HCT116 (cell line): ENCODE measurements at regions not wholly inside any gene's neighbourhood (a gene's known extent, or its start where the extent isn't known, plus 50 kb on each side); places are given as distances from the start of the nearest gene placed in this dataset.

Experiments
- ATAC-seq: fragments of 200-7000 bp; cut with Tn5 transposase; 2 replicates; pipeline ENCODE4 v1.9.1; 2020; ENCODE audit warnings: mild to moderate bottlenecking, moderate library complexity
- BruUV-seq: library from RNA; stranded (reverse); fragments of 400-500 nt; replicated peaks from 2 replicates; lab custom pipeline; 2021; lab: Mats Ljungman, UMichigan
- CTCF ChIA-PET: fragments of 300-600 bp; sonication (Branson Sonifier 250); formaldehyde crosslinking; loops from one replicate; lab custom pipeline; 2021; ENCODE audit warnings: antibody characterized with exemption; lab: Charles Lee
- POLR2A ChIA-PET: fragments of 300-600, 350-600 bp; sonication (Branson Sonifier 250); formaldehyde crosslinking; loops from one replicate; lab custom pipeline; 2021; ENCODE audit warnings: antibody characterized with exemption; lab: Charles Lee
- RAD21 ChIA-PET, 2 experiments: fragments of 300-600 bp; sonication (Branson Sonifier 250); formaldehyde crosslinking; loops; one replicate each; lab custom pipeline; 2023; ENCODE audit warnings: low total read pairs in 2 of 2; ENCODE audit not compliant: uncharacterized antibody in 2 of 2, unreplicated experiment in 2 of 2, low non-redundant PET in 1 of 2; lab: Charles Lee
- DNase-seq: peaks from one replicate; pipeline ENCODE4 v3.0.0-alpha.2; 2010; ENCODE audit warnings: low read depth, low spot score
- H2AFZ ChIP-seq: fragments of 200-600 bp; shearing (Covaris generic), sonication (generic); 2 replicates; pipeline ENCODE4 v1.6.1; 2017; ENCODE audit warnings: low read depth, mixed run types, mixed read lengths, antibody characterized with exemption, low read length; ENCODE audit not compliant: poor library complexity, severe bottlenecking
- H3K27ac ChIP-seq: 2 replicates; pipeline ENCODE4 v1.5.1; 2012; ENCODE audit warnings: low read depth, low read length
- H3K27me3 ChIP-seq: fragments of 200-600 bp; sonication (generic); 2 replicates; pipeline ENCODE4 v1.6.1; 2016; ENCODE audit warnings: mixed run types, low read length, mixed read lengths; ENCODE audit not compliant: insufficient read depth
- H3K36me3 ChIP-seq, 2 experiments: fragments of 200-500 bp in 1 of 2; fragments of 200-600 bp in 1 of 2; sonication (Bioruptor generic) in 1 of 2; sonication (generic) in 1 of 2; 2 replicates each; pipeline versions ENCODE4 v1.5.1 to v1.6.1; 2014 to 2016; ENCODE audit warnings: low read length in 2 of 2, inconsistent platforms in 1 of 2, mixed read lengths in 1 of 2, mixed run types in 1 of 2; ENCODE audit not compliant: insufficient read depth in 2 of 2, control insufficient read depth in 1 of 2
- H3K4me1 ChIP-seq, 2 experiments: fragments of 200-600 bp in 1 of 2; sonication (generic) in 1 of 2; 2 replicates each; pipeline versions ENCODE4 v1.5.1 to v1.6.1; 2012 to 2017; ENCODE audit warnings: low read length in 2 of 2, inconsistent platforms in 1 of 2, mild to moderate bottlenecking in 1 of 2, mixed read lengths in 1 of 2, mixed run types in 1 of 2, moderate library complexity in 1 of 2; ENCODE audit not compliant: insufficient read depth in 2 of 2, control insufficient read depth in 1 of 2
- H3K4me2 ChIP-seq: fragments of 200-600 bp; sonication (generic); 2 replicates; pipeline ENCODE4 v1.6.1; 2017; ENCODE audit warnings: mixed run types, low read length, mixed read lengths
- H3K4me3 ChIP-seq, 2 experiments: fragments of 200-600 bp in 1 of 2; sonication (generic) in 1 of 2; replicated peaks in 1 of 2; 2 replicates each; pipeline ENCODE4 v1.5.1; 2011 to 2016; ENCODE audit warnings: low read length in 2 of 2, control low read depth in 1 of 2, low read depth in 1 of 2, mild to moderate bottlenecking in 1 of 2, mixed read lengths in 1 of 2, mixed run types in 1 of 2
- H3K79me2 ChIP-seq: fragments of 200-600 bp; sonication (generic); 2 replicates; pipeline ENCODE4 v1.6.1; 2017; ENCODE audit warnings: mild to moderate bottlenecking, mixed run types, low read length, moderate library complexity, mixed read lengths; ENCODE audit not compliant: insufficient read depth
- H3K9ac ChIP-seq: fragments of 200-600 bp; sonication (generic); 2 replicates; pipeline ENCODE4 v1.6.1; 2016; ENCODE audit warnings: low read length, mixed read lengths
- H3K9me2 ChIP-seq: fragments of 200-600 bp; sonication (generic), shearing (Covaris generic); 2 replicates; pipeline ENCODE4 v1.6.1; 2017; ENCODE audit warnings: mixed run types, mild to moderate bottlenecking, moderate library complexity; ENCODE audit not compliant: insufficient read depth
- H3K9me3 ChIP-seq, 2 experiments: fragments of 200-500 bp in 1 of 2; fragments of 200-600 bp in 1 of 2; sonication (Bioruptor generic) in 1 of 2; sonication (generic) in 1 of 2; 2 replicates each; pipeline ENCODE4 v1.6.1; 2014 to 2017; ENCODE audit warnings: low read length in 2 of 2, mixed read lengths in 2 of 2, inconsistent platforms in 1 of 2, low read depth in 1 of 2, mild to moderate bottlenecking in 1 of 2, mixed run types in 1 of 2, moderate library complexity in 1 of 2; ENCODE audit not compliant: control insufficient read depth in 1 of 2, insufficient read depth in 1 of 2
- H4K20me1 ChIP-seq: fragments of 200-600 bp; sonication (generic), shearing (Covaris generic); 2 replicates; pipeline ENCODE4 v1.6.1; 2017; ENCODE audit warnings: mixed run types, mild to moderate bottlenecking, moderate library complexity; ENCODE audit not compliant: insufficient read depth
- ELF1 ChIP-seq: IDR thresholded peaks from 2 replicates; pipeline ENCODE4 v1.6.1; 2012; ENCODE audit warnings: low read depth, borderline replicate concordance
- EZH2 ChIP-seq: fragments of 200-600 bp; sonication (generic); IDR thresholded peaks from 2 replicates; pipeline ENCODE4 v1.6.1; 2017; ENCODE audit warnings: antibody characterized with exemption, mixed run types
- EZH2phosphoT487 ChIP-seq: fragments of 200-600 bp; IDR thresholded peaks from 2 replicates; pipeline ENCODE4 v1.6.1; 2018; ENCODE audit warnings: antibody characterized with exemption, borderline replicate concordance
- POLR2AphosphoS5 ChIP-seq: IDR thresholded peaks from 2 replicates; pipeline ENCODE4 v1.6.1; 2011; ENCODE audit warnings: mild to moderate bottlenecking, low read depth, low read length, moderate library complexity
- RAD21 ChIP-seq: IDR thresholded peaks from 2 replicates; pipeline ENCODE4 v1.6.1; 2012; ENCODE audit warnings: low read depth, mild to moderate bottlenecking
- SIN3A ChIP-seq: IDR thresholded peaks from 2 replicates; pipeline ENCODE4 v1.6.1; 2012; ENCODE audit warnings: low read depth
- TCF7L2 ChIP-seq: IDR thresholded peaks from 2 replicates; pipeline ENCODE4 v1.7.0; 2011; ENCODE audit warnings: borderline replicate concordance, inconsistent platforms; ENCODE audit not compliant: insufficient read depth, insufficient read length; ENCODE audit errors: extremely low read depth
- YY1 ChIP-seq: IDR thresholded peaks from 2 replicates; pipeline ENCODE4 v1.6.1; 2011; ENCODE audit warnings: low read length, low read depth, moderate library complexity, mild to moderate bottlenecking; ENCODE audit not compliant: insufficient replicate concordance; ENCODE audit errors: extremely low read depth
- intact Hi-C: fragments of 100-400 bp; cut with micrococcal nuclease; formaldehyde crosslinking; loops from 2 replicates; pipeline ENCODE4 v1.10.0; 2022
- TF ChIP-seq, protein P1 (sequence below): IDR thresholded peaks from 2 replicates; pipeline ENCODE4 v1.6.1; 2012; ENCODE audit warnings: low read depth

DNA sequence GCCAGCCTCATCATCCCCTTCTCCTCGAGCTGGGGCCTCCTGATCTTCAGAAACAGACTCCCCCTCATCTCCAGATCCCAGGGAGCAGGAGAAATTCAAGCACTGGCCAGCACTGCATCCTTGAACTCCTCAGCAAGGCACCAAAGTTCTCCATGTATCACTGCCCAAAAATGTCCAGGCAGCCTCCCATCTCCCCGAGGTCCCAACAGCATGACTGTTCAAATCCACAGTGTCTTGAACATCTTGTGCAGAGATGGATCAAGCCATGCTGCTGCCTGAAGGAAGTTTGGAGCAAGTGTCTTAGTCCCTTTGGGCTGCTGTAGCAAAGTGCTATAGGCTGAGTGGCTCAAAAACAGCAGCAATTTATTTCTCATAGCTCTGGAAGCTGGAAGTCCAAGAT, 115.5 kb upstream of the GALNT17 start:
- TF ChIP-seq POLR2AphosphoS5 (no peak), EZH2phosphoT487 (no peak), RAD21 (no peak)
- H3K4me2 ChIP-seq, result no peak overlapping the region
- H3K9me2 ChIP-seq, result no peaks in the 10 kb centered on the region
- no TSS peak for BruUV-seq
- no peak overlapping the region for H3K4me3 ChIP-seq
- H3K9ac ChIP-seq, result no peak overlapping the region
- no peaks in the 10 kb centered on the region for H3K4me1 ChIP-seq
- no peak overlapping the region for H3K27ac ChIP-seq
- no peaks in the 10 kb centered on the region for H3K36me3 ChIP-seq
- ChIA-PET POLR2A (no interaction called here), CTCF (no interaction called here), RAD21 (no interaction called here)
- peaks cover under 1 to 2% of the 10 kb centered on the region in 2 experiments; a peak in 2 of 4 replicates for H3K9me3 ChIP-seq
- H3K27me3 ChIP-seq, result no peaks in the 10 kb centered on the region
- no peaks in the 10 kb centered on the region for H3K79me2 ChIP-seq
- no peak overlapping the region for H2AFZ ChIP-seq
- H4K20me1 ChIP-seq, result no peaks in the 10 kb centered on the region
- no peak for DNase-seq
- no peak for ATAC-seq
- intact Hi-C loops, result no loop called here

GRCh38 chr7:71017602-71018001, 114.3 kb upstream of the GALNT17 start:
- no peaks in the 10 kb centered on the region for H3K27me3 ChIP-seq
- POLR2A ChIA-PET, result no interaction called here
- H3K9ac ChIP-seq, result no peak overlapping the region
- DNase-seq (no peak), ATAC-seq (no peak)
- H3K9me2 ChIP-seq, result no peaks in the 10 kb centered on the region
- no peak overlapping the region for H3K4me3 ChIP-seq
- CTCF ChIA-PET, result no interaction called here
- H3K9me3 ChIP-seq, result peaks cover 0 to 2% of the 10 kb centered on the region in 2 experiments; a peak in 2 of 4 replicates
- no peaks in the 10 kb centered on the region for H3K4me1 ChIP-seq
- no peak overlapping the region for H3K4me2 ChIP-seq
- intact Hi-C loops, result no loop called here
- BruUV-seq, result no TSS peak
- no peak overlapping the region for H3K27ac ChIP-seq
- H3K79me2 ChIP-seq, result no peaks in the 10 kb centered on the region
- H4K20me1 ChIP-seq, result no peaks in the 10 kb centered on the region
- no peaks in the 10 kb centered on the region for H3K36me3 ChIP-seq
- TF ChIP-seq, protein P1, sequence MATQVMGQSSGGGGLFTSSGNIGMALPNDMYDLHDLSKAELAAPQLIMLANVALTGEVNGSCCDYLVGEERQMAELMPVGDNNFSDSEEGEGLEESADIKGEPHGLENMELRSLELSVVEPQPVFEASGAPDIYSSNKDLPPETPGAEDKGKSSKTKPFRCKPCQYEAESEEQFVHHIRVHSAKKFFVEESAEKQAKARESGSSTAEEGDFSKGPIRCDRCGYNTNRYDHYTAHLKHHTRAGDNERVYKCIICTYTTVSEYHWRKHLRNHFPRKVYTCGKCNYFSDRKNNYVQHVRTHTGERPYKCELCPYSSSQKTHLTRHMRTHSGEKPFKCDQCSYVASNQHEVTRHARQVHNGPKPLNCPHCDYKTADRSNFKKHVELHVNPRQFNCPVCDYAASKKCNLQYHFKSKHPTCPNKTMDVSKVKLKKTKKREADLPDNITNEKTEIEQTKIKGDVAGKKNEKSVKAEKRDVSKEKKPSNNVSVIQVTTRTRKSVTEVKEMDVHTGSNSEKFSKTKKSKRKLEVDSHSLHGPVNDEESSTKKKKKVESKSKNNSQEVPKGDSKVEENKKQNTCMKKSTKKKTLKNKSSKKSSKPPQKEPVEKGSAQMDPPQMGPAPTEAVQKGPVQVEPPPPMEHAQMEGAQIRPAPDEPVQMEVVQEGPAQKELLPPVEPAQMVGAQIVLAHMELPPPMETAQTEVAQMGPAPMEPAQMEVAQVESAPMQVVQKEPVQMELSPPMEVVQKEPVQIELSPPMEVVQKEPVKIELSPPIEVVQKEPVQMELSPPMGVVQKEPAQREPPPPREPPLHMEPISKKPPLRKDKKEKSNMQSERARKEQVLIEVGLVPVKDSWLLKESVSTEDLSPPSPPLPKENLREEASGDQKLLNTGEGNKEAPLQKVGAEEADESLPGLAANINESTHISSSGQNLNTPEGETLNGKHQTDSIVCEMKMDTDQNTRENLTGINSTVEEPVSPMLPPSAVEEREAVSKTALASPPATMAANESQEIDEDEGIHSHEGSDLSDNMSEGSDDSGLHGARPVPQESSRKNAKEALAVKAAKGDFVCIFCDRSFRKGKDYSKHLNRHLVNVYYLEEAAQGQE, result no peak
- TF ChIP-seq ELF1 (no peak), YY1 (no peak), TCF7L2 (no peak), EZH2 (no peak), SIN3A (no peak)
- H2AFZ ChIP-seq, result no peak overlapping the region
- RAD21 ChIA-PET, result no interaction called here
